ENCODE measurements at regions not wholly inside any gene's neighbourhood (a gene's known extent, or its start where the extent isn't known, plus 50 kb on each side); places are given as distances from the start of the nearest gene placed in this dataset.

GRCh38 chr6:74676906-74677305, 528.9 kb downstream of the COL12A1 start:
- Mint-ChIP-seq H3K9me3 (ENCODE audit: low read depth) (peaks cover 3% of the 10 kb centered on the region), H3K36me3 (ENCODE audit: low read depth) (no peaks in the 10 kb centered on the region), H3K4me1 (no peaks in the 10 kb centered on the region), H3K27me3 (no peaks in the 10 kb centered on the region), H3K4me3 (no peak overlapping the region), H3K27ac (no peak overlapping the region)
- ChIA-PET CTCF (no interaction called here), POLR2A (no interaction called here)
- intact Hi-C loops (cut with DNase I, micrococcal nuclease), result no loop called here
- DNase-seq (no peak), ATAC-seq (no peak)

- ChIA-PET CTCF (no interaction called here), POLR2A (no interaction called here)
- no peak for DNase-seq
- Mint-ChIP-seq H3K9me3 (ENCODE audit: low read depth) (peaks cover 5% of the 10 kb centered on the region), H3K27ac (no peak overlapping the region), H3K4me3 (no peak overlapping the region), H3K27me3 (no peaks in the 10 kb centered on the region), H3K36me3 (ENCODE audit: low read depth) (no peaks in the 10 kb centered on the region), H3K4me1 (no peaks in the 10 kb centered on the region)
- intact Hi-C loops (cut with DNase I, micrococcal nuclease), result no loop called here
- no peak for ATAC-seq
Observed at GRCh38 chr6:74674377-74674776, 531.5 kb downstream of the COL12A1 start.

GRCh38 chr6:74671558-74672025, 534.3 kb downstream of the COL12A1 start:
- H3K27ac Mint-ChIP-seq, result no peak overlapping the region
- intact Hi-C loops (cut with DNase I, micrococcal nuclease), result no loop called here
- H3K27me3 Mint-ChIP-seq, result no peaks in the 10 kb centered on the region
- ATAC-seq (no peak), DNase-seq (no peak)
- no peaks in the 10 kb centered on the region for H3K36me3 Mint-ChIP-seq (ENCODE audit: low read depth)
- H3K4me1 Mint-ChIP-seq, result no peaks in the 10 kb centered on the region
- peaks cover 13% of the 10 kb centered on the region for H3K9me3 Mint-ChIP-seq (ENCODE audit: low read depth)
- no peak overlapping the region for H3K4me3 Mint-ChIP-seq
- POLR2A ChIA-PET, result no interaction called here
- CTCF ChIA-PET, result interaction anchor here (0.6 to 1.4 kb wide), 2 partner anchors 17 to 1464 kb away, joined by 4 to 5 read pairs; no protein-coding TSS in a partner anchor

GRCh38 chr6:74658391-74658790, 547.5 kb downstream of the COL12A1 start:
- DNase-seq, result no peak
- H3K9me3 Mint-ChIP-seq (ENCODE audit: low read depth), result peaks cover 1% of the 10 kb centered on the region
- H3K36me3 Mint-ChIP-seq (ENCODE audit: low read depth), result no peaks in the 10 kb centered on the region
- no peak overlapping the region for H3K27ac Mint-ChIP-seq
- H3K27me3 Mint-ChIP-seq, result no peaks in the 10 kb centered on the region
- H3K4me3 Mint-ChIP-seq, result no peak overlapping the region
- ChIA-PET CTCF (interaction anchor here (1.4 kb wide), 1 partner anchor 551 kb away, joined by 3 read pairs; no protein-coding TSS in a partner anchor), POLR2A (no interaction called here)
- ATAC-seq, result no peak
- H3K4me1 Mint-ChIP-seq, result no peaks in the 10 kb centered on the region
- intact Hi-C loops (cut with DNase I, micrococcal nuclease), result no loop called here

- no peak overlapping the region for H3K27ac Mint-ChIP-seq
- H3K27me3 Mint-ChIP-seq, result no peaks in the 10 kb centered on the region
- no peak for DNase-seq
- H3K9me3 Mint-ChIP-seq (ENCODE audit: low read depth), result peaks cover 1% of the 10 kb centered on the region
- H3K36me3 Mint-ChIP-seq (ENCODE audit: low read depth), result no peaks in the 10 kb centered on the region
- intact Hi-C loops (cut with DNase I, micrococcal nuclease), result no loop called here
- POLR2A ChIA-PET, result no interaction called here
- no peak overlapping the region for H3K4me3 Mint-ChIP-seq
- no peak for ATAC-seq
- H3K4me1 Mint-ChIP-seq, result no peaks in the 10 kb centered on the region
- CTCF ChIA-PET, result interaction anchor here (1.4 kb wide), 1 partner anchor 551 kb away, joined by 3 read pairs; no protein-coding TSS in a partner anchor
Observed at GRCh38 chr6:74657931-74658330, 547.9 kb downstream of the COL12A1 start.

GRCh38 chr6:74657011-74657410, 548.8 kb downstream of the COL12A1 start:
- intact Hi-C loops (cut with DNase I, micrococcal nuclease), result no loop called here
- ATAC-seq, result no peak
- POLR2A ChIA-PET, result no interaction called here
- no peaks in the 10 kb centered on the region for H3K4me1 Mint-ChIP-seq
- H3K4me3 Mint-ChIP-seq, result no peak overlapping the region
- no peaks in the 10 kb centered on the region for H3K36me3 Mint-ChIP-seq (ENCODE audit: low read depth)
- H3K27me3 Mint-ChIP-seq, result no peaks in the 10 kb centered on the region
- H3K9me3 Mint-ChIP-seq (ENCODE audit: low read depth), result peaks cover 1% of the 10 kb centered on the region
- H3K27ac Mint-ChIP-seq, result no peak overlapping the region
- no peak for DNase-seq
- CTCF ChIA-PET, result interaction anchor here (1.4 kb wide), 1 partner anchor 552 kb away, joined by 3 read pairs; no protein-coding TSS in a partner anchor

GRCh38 chr6:74656453-74656852, 549.4 kb downstream of the COL12A1 start:
- Mint-ChIP-seq H3K27me3 (no peaks in the 10 kb centered on the region), H3K4me3 (no peak overlapping the region), H3K36me3 (ENCODE audit: low read depth) (no peaks in the 10 kb centered on the region), H3K9me3 (ENCODE audit: low read depth) (no peaks in the 10 kb centered on the region), H3K27ac (no peak overlapping the region), H3K4me1 (no peaks in the 10 kb centered on the region)
- intact Hi-C loops (cut with DNase I, micrococcal nuclease), result no loop called here
- POLR2A ChIA-PET, result no interaction called here
- no peak for DNase-seq
- CTCF ChIA-PET, result no interaction called here
- ATAC-seq, result no peak

GRCh38 chr6:74654296-74654695, 551.6 kb downstream of the COL12A1 start:
- CTCF ChIA-PET, result interaction anchor here (1.5 kb wide), 1 partner anchor 17 kb away, joined by 5 read pairs; no protein-coding TSS in a partner anchor
- ATAC-seq (no peak), DNase-seq (no peak)
- intact Hi-C loops (cut with DNase I, micrococcal nuclease), result no loop called here
- Mint-ChIP-seq H3K27me3 (no peaks in the 10 kb centered on the region), H3K4me3 (no peak overlapping the region), H3K4me1 (no peaks in the 10 kb centered on the region), H3K36me3 (ENCODE audit: low read depth) (no peaks in the 10 kb centered on the region), H3K9me3 (ENCODE audit: low read depth) (peaks cover 3% of the 10 kb centered on the region), H3K27ac (no peak overlapping the region)
- POLR2A ChIA-PET, result no interaction called here

GRCh38 chr6:74651948-74652842, 553.7 kb downstream of the COL12A1 start:
- no peak overlapping the region for H3K4me3 Mint-ChIP-seq
- peaks cover 13% of the 10 kb centered on the region for H3K9me3 Mint-ChIP-seq (ENCODE audit: low read depth)
- ATAC-seq (no peak), DNase-seq (no peak)
- CTCF ChIA-PET, result no interaction called here
- POLR2A ChIA-PET, result no interaction called here
- H3K27me3 Mint-ChIP-seq, result no peaks in the 10 kb centered on the region
- no peak overlapping the region for H3K27ac Mint-ChIP-seq
- intact Hi-C loops (cut with DNase I, micrococcal nuclease), result no loop called here
- no peaks in the 10 kb centered on the region for H3K36me3 Mint-ChIP-seq (ENCODE audit: low read depth)
- H3K4me1 Mint-ChIP-seq, result no peaks in the 10 kb centered on the region

- no peak for DNase-seq
- no peak overlapping the region for H3K27ac Mint-ChIP-seq
- CTCF ChIA-PET, result no interaction called here
Observed at GRCh38 chr6:74650668-74651067, 555.2 kb downstream of the COL12A1 start.

GRCh38 chr6:74646461-74646860, 559.4 kb downstream of the COL12A1 start:
- intact Hi-C loops (cut with DNase I, micrococcal nuclease), result no loop called here
- ChIA-PET CTCF (no interaction called here), POLR2A (no interaction called here)
- Mint-ChIP-seq H3K4me3 (no peak overlapping the region), H3K27me3 (no peaks in the 10 kb centered on the region), H3K9me3 (ENCODE audit: low read depth) (peaks cover 17% of the 10 kb centered on the region), H3K36me3 (ENCODE audit: low read depth) (no peaks in the 10 kb centered on the region), H3K4me1 (no peaks in the 10 kb centered on the region), H3K27ac (no peak overlapping the region)
- DNase-seq, result no peak
- ATAC-seq, result no peak

More at GRCh38 chr6:74650668-74651067, 555.2 kb downstream of the COL12A1 start:
- H3K4me3 Mint-ChIP-seq, result no peak overlapping the region
- POLR2A ChIA-PET, result no interaction called here
- no peaks in the 10 kb centered on the region for H3K27me3 Mint-ChIP-seq
- intact Hi-C loops (cut with DNase I, micrococcal nuclease), result no loop called here
- no peak for ATAC-seq
- H3K4me1 Mint-ChIP-seq, result no peaks in the 10 kb centered on the region
- H3K36me3 Mint-ChIP-seq (ENCODE audit: low read depth), result no peaks in the 10 kb centered on the region
- peaks cover 17% of the 10 kb centered on the region for H3K9me3 Mint-ChIP-seq (ENCODE audit: low read depth)

GRCh38 chr6:74645108-74645849, 560.6 kb downstream of the COL12A1 start:
- no peak for ATAC-seq
- Mint-ChIP-seq H3K9me3 (ENCODE audit: low read depth) (peaks cover 14% of the 10 kb centered on the region), H3K4me1 (no peaks in the 10 kb centered on the region), H3K4me3 (no peak overlapping the region), H3K36me3 (ENCODE audit: low read depth) (no peaks in the 10 kb centered on the region), H3K27ac (no peak overlapping the region), H3K27me3 (no peaks in the 10 kb centered on the region)
- ChIA-PET POLR2A (no interaction called here), CTCF (no interaction called here)
- no peak for DNase-seq
- intact Hi-C loops (cut with DNase I, micrococcal nuclease), result no loop called here

All from activated CD4-positive, alpha-beta T cell treated with anti-CD3 and anti-CD28 coated beads for 36 hours (primary cell).